B cell (primary cell): ENCODE measurements at regions not wholly inside any gene's neighbourhood (a gene's known extent, or its start where the extent isn't known, plus 50 kb on each side); places are given as distances from the start of the nearest gene placed in this dataset.

Source experiments
- ATAC-seq: fragments of 200-7000 bp; cut with Tn5 transposase; one replicate; pipeline ENCODE4 v1.10.0; 2021; ENCODE audit warnings: low read depth, mild to moderate bottlenecking, moderate number of reproducible peaks, moderate library complexity
- CTCF ChIA-PET: fragments of 350-600 bp; sonication (Branson Sonifier 250); formaldehyde crosslinking; loops from one replicate; lab custom pipeline; 2021; ENCODE audit warnings: antibody characterized with exemption, inconsistent platforms; lab: Charles Lee
- POLR2A ChIA-PET: fragments of 350-600 bp; sonication (Branson Sonifier 250); formaldehyde crosslinking; loops from one replicate; lab custom pipeline; 2021; ENCODE audit warnings: antibody characterized with exemption; lab: Charles Lee
- DNase-seq: peaks from one replicate; pipeline ENCODE4 v3.0.0; 2013
- H2AFZ ChIP-seq: 2 replicates; pipeline ENCODE4 v1.6.1; 2012; ENCODE audit warnings: mild to moderate bottlenecking, low read depth, low read length; ENCODE audit not compliant: insufficient read depth, poor library complexity, severe bottlenecking
- H3K27ac ChIP-seq, 2 donors: 1 replicate in 1 of 2; 2 replicates in 1 of 2; pipeline ENCODE4 v1.5.1; 2012 to 2013; ENCODE audit warnings: low read length in 2 of 2, mild to moderate bottlenecking in 2 of 2, moderate library complexity in 1 of 2
- H3K27me3 ChIP-seq, 4 experiments: fragments of 200-600 bp in 1 of 4; sonication (generic) in 1 of 4; replicated peaks in 1 of 4; 1 replicate in 2 of 4; 2 replicates in 2 of 4; pipeline versions ENCODE4 v1.6.1 to v1.7.0; 2013 to 2016; ENCODE audit warnings: low read length in 3 of 4, mild to moderate bottlenecking in 2 of 4, mixed read lengths in 1 of 4, moderate library complexity in 1 of 4; ENCODE audit not compliant: insufficient read depth in 4 of 4, control insufficient read depth in 3 of 4; ENCODE audit errors: control extremely low read depth in 1 of 4
- H3K36me3 ChIP-seq, 2 experiments: replicated peaks in 1 of 2; 1 replicate in 1 of 2; 2 replicates in 1 of 2; pipeline versions ENCODE4 v1.6.1 to v1.7.1; 2013; ENCODE audit warnings: low read length in 1 of 2; ENCODE audit not compliant: insufficient read depth in 2 of 2, control insufficient read depth in 1 of 2; ENCODE audit errors: control extremely low read depth in 1 of 2, extremely low read depth in 1 of 2
- H3K4me1 ChIP-seq, 2 donors: fragments of 200-600 bp in 1 of 2; sonication (generic) in 1 of 2; 1 replicate in 1 of 2; 2 replicates in 1 of 2; pipeline versions ENCODE4 v1.5.1 to v1.6.1; 2013 to 2017; ENCODE audit warnings: low read length in 2 of 2; ENCODE audit not compliant: control insufficient read depth in 2 of 2, insufficient read depth in 2 of 2
- H3K4me2 ChIP-seq: replicated peaks from 2 replicates; pipeline ENCODE3; 2012; ENCODE audit warnings: mild to moderate bottlenecking, low read depth, low read length; ENCODE audit not compliant: poor library complexity, severe bottlenecking
- H3K4me3 ChIP-seq, 5 experiments: fragments of 200-600 bp in 1 of 5; sonication (generic) in 1 of 5; 1 replicate in 3 of 5; 2 replicates in 2 of 5; pipeline versions ENCODE4 v1.5.1 to v1.7.0; 2011 to 2016; ENCODE audit warnings: low read length in 4 of 5, mild to moderate bottlenecking in 4 of 5, low read depth in 2 of 5, control low read depth in 1 of 5, moderate library complexity in 1 of 5; ENCODE audit not compliant: insufficient read depth in 1 of 5; ENCODE audit errors: control extremely low read depth in 1 of 5, extremely low read depth in 1 of 5
- H3K79me2 ChIP-seq: fragments of 200-600 bp; sonication (generic); one replicate; pipeline ENCODE4 v1.6.0; 2016; ENCODE audit warnings: low read length; ENCODE audit not compliant: control insufficient read depth, insufficient read depth
- H3K9ac ChIP-seq: fragments of 200-600 bp; sonication (generic); 2 replicates; pipeline ENCODE4 v1.6.1; 2017; ENCODE audit warnings: mild to moderate bottlenecking, low read length, moderate library complexity
- H3K9me3 ChIP-seq, 3 donors: one replicate each; pipeline versions ENCODE4 v1.6.1 to v1.7.1; 2013; ENCODE audit warnings: low read length in 2 of 3; ENCODE audit not compliant: control insufficient read depth in 2 of 3, insufficient read depth in 1 of 3; ENCODE audit errors: control extremely low read depth in 1 of 3
- H4K20me1 ChIP-seq: 2 replicates; pipeline ENCODE4 v1.6.0; 2012; ENCODE audit warnings: mild to moderate bottlenecking, low read length; ENCODE audit not compliant: insufficient read depth, control insufficient read depth, poor library complexity, severe bottlenecking
- H3K27ac Mint-ChIP-seq: one replicate; pipeline ENCODE4 v1.8.0; 2021; ENCODE audit warnings: mixed read lengths
- H3K27me3 Mint-ChIP-seq: one replicate; pipeline ENCODE4 v1.8.0; 2021; ENCODE audit warnings: mixed read lengths
- H3K4me1 Mint-ChIP-seq: one replicate; pipeline ENCODE4 v1.8.0; 2021; ENCODE audit warnings: mixed read lengths
- H3K4me3 Mint-ChIP-seq: one replicate; pipeline ENCODE4 v1.8.0; 2021; ENCODE audit warnings: mixed read lengths
- H3K9me3 Mint-ChIP-seq: one replicate; pipeline ENCODE4 v1.8.0; 2022; ENCODE audit warnings: mixed read lengths; ENCODE audit not compliant: insufficient read depth
- CTCF ChIP-seq: fragments of 200-600 bp; IDR thresholded peaks from one replicate; pipeline ENCODE4 v1.8.0; 2022; ENCODE audit warnings: antibody characterized with exemption, mild to moderate bottlenecking
- EZH2 ChIP-seq: IDR thresholded peaks from 2 replicates; pipeline ENCODE4 v1.6.1; 2012; ENCODE audit warnings: borderline replicate concordance, low read depth, mild to moderate bottlenecking, moderate library complexity, low read length; ENCODE audit not compliant: insufficient read depth, poor library complexity, severe bottlenecking
- WGBS: methylation state at CpG from one replicate; pipeline ENCODE4 v1.1.5; 2013; ENCODE audit warnings: missing lambda C conversion rate; ENCODE audit not compliant: insufficient coverage; 5-methylcytosine and 5-hydroxymethylcytosine counted together
- intact Hi-C: fragments of 100-400 bp; cut with micrococcal nuclease; formaldehyde crosslinking; loops from one replicate; pipeline ENCODE4 v1.10.0; 2022

GRCh38 chr1:183721041-183721440, 67.9 kb upstream of the APOBEC4 start:
- CTCF ChIA-PET = no interaction called here
- intact Hi-C loops = no loop called here
- WGBS = 60% methylated on average over 1 of the region's 1 CpG

GRCh38 chr1:183720028-183720427, 66.9 kb upstream of the APOBEC4 start:
- H3K4me3 Mint-ChIP-seq = no peak overlapping the region
- no peaks in the 10 kb centered on the region for H4K20me1 ChIP-seq
- intact Hi-C loops = no loop called here
- H3K9ac ChIP-seq = no peak overlapping the region
- H3K27me3 Mint-ChIP-seq = peaks cover 3% of the 10 kb centered on the region
- POLR2A ChIA-PET = no interaction called here
- no peak overlapping the region for H3K27ac ChIP-seq
- H3K27me3 ChIP-seq = no peaks in the 10 kb centered on the region
- H3K4me1 Mint-ChIP-seq = no peaks in the 10 kb centered on the region
- H3K9me3 Mint-ChIP-seq = no peaks in the 10 kb centered on the region
- TF ChIP-seq EZH2 (no peak), CTCF (no peak)
- DNase-seq = no peak
- CTCF ChIA-PET = interaction anchor here (0.6 kb wide), 2 partner anchors 11 to 52 kb away, joined by 3 to 5 read pairs; no protein-coding TSS in a partner anchor
- ATAC-seq = no peak
- no peaks in the 10 kb centered on the region for H3K4me1 ChIP-seq
- 90% methylated on average over 2 of the region's 3 CpGs for WGBS
- no peaks in the 10 kb centered on the region for H3K9me3 ChIP-seq
- no peak overlapping the region for H2AFZ ChIP-seq
- H3K79me2 ChIP-seq = no peaks in the 10 kb centered on the region
- H3K4me2 ChIP-seq = no peak overlapping the region
- H3K27ac Mint-ChIP-seq = no peak overlapping the region
- H3K4me3 ChIP-seq = no peak overlapping the region
- H3K36me3 ChIP-seq = no peaks in the 10 kb centered on the region

More at GRCh38 chr1:183721041-183721440, 67.9 kb upstream of the APOBEC4 start:
- POLR2A ChIA-PET = no interaction called here
- ATAC-seq (no peak), DNase-seq (no peak)
- Histone ChIP-seq H3K4me1 (no peaks in the 10 kb centered on the region), H3K79me2 (no peaks in the 10 kb centered on the region), H2AFZ (no peak overlapping the region), H3K9me3 (no peaks in the 10 kb centered on the region), H4K20me1 (no peaks in the 10 kb centered on the region), H3K36me3 (no peaks in the 10 kb centered on the region), H3K4me2 (no peak overlapping the region), H3K27ac (no peak overlapping the region), H3K27me3 (no peaks in the 10 kb centered on the region), H3K9ac (no peak overlapping the region), H3K4me3 (no peak overlapping the region)
- Mint-ChIP-seq H3K27ac (no peak overlapping the region), H3K4me3 (no peak overlapping the region), H3K4me1 (no peaks in the 10 kb centered on the region), H3K9me3 (no peaks in the 10 kb centered on the region), H3K27me3 (peaks cover 3% of the 10 kb centered on the region)
- TF ChIP-seq CTCF (no peak), EZH2 (no peak)
